Stimulated activated naive CD4-positive, alpha-beta T cell treated with Interleukin-2 at 50 U/mL for 16 hours (primary cell): ENCODE measurements at regions not wholly inside any gene's neighbourhood (a gene's known extent, or its start where the extent isn't known, plus 50 kb on each side); places are given as distances from the start of the nearest gene placed in this dataset.

Experiments used
- DNase-seq: peaks from one replicate; lab custom pipeline; 2025; lab: John Stamatoyannopoulos, UW

DNA sequence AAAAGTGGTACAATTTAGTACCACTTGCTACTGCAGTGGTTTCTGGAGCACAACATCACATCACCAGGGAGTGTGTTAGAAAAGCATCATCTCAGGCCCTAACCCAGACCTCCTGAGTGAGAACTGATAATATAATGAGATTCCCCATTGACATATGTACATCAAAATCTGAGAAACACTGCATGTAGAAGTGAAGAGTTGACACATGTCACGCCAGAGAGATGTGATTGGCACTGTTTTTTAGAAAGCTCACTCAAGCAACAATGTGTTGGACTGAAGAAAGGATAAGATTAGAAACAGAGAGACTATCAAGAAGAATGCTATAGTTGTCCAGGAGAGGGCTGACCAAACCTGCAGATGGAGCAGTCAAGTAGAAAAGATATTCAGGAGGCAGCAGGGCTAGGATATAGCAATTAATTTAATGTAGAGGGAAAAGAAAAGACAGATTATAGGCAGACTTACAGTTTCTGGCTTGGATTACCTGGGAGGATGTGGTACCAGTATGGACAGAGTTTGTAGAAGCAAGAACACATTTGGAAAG lies 324.4 kb upstream of the ADAMTSL1 start:
- DNase-seq: no peak

DNA sequence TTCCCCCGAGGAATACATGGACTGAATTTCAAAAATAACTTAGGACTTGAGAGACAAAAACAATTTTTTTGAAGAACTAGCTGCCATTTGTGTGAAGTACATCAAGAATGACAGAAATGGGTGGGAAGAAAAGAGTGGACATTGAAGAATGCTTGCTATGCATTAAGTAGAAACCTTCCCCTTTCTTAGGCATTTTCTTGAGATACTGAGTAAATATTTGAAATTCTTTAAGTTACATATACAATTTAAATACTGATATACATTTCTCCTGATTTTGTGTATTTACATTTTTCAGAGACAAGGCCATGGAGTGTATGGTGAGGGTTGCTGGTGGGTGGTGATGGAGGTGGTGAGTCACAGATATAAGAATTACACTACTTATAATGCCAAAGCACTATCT lies 319.3 kb upstream of the ADAMTSL1 start:
- no peak for DNase-seq

DNA sequence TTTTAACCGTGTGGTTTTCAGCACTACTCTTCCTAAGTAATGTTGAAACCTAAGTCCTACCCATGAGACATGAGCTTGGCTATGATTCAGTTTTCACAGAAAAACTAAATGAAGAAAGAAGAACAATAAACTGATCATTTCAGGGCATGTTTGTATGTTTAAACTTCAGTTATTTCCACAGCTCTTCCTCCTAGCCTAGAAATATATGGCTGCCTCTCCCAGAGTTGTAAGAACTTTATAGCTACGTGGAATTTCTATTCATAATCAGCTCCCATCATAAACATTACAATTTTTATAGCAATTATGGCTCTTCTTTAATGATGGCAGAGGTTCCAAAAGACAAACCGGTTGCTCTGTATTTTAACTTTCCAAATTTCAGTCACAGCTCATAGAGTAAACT lies 314.7 kb upstream of the ADAMTSL1 start:
- no peak for DNase-seq

DNA sequence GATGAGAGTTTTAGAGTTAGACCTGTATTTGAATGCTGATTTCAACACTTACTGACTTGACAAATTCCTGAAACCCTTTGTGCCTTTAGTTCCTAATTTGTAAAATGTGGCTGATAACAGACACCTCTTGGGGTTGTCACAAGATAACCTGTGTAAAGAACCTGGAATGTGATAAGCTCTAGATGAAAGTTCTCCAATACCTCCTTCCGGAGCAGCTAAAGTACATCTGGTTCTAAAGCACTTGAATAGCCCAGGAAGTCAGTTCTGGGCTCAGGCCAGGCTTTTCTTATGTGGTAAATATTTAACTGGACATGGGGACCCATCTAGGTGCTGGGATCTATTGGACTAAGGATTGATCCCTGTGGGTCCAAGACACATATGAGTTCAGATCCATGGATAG lies 310.8 kb upstream of the ADAMTSL1 start:
- DNase-seq: no peak

GRCh38 chr9:18167733-18168132 lies 306.2 kb upstream of the ADAMTSL1 start:
- DNase-seq: no peak

DNA sequence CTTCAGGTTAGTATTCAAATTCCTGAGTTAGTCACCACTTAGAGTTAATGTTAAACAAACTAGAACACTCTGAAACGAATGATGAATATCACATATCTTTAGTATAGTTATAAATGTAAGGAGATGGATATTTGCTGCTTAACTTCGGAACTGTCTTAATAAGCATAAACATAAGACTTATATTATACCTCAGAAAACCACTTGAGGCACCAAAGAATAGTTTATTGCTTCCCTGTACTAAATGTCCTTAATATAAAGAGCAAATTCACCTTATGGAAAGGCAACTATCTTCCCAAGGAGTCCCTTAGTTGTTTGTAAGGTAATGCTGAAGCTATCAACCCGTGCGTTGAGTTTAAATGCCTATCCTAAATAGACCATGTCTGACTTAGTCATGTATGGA lies 300.0 kb upstream of the ADAMTSL1 start:
- no peak for DNase-seq

DNA sequence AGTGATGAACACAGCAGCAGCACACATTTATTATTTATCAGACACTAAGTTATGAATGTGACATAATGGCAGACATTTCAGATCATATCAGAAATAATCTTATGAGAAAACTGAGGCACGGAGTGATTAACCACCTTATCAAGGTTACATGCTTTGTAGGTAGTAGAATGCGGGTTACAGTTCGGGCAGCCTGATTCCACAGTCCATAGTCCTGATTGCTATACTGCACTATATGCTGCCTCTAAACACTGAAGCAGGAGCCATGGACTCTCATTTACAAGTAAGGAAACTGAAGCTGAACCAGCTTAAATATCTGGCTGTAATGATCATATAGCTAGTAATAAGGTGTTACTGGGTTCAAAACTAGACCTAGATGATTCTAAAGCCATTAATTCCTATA lies 291.3 kb upstream of the ADAMTSL1 start:
- DNase-seq: no peak

- no peak for DNase-seq
Measured at GRCh38 chr9:18183974-18184373, 290.0 kb upstream of the ADAMTSL1 start.

- no peak for DNase-seq
Measured at GRCh38 chr9:18184401-18184800, 289.6 kb upstream of the ADAMTSL1 start.

- no peak for DNase-seq
Measured at GRCh38 chr9:18185196-18185595, 288.8 kb upstream of the ADAMTSL1 start.

DNA sequence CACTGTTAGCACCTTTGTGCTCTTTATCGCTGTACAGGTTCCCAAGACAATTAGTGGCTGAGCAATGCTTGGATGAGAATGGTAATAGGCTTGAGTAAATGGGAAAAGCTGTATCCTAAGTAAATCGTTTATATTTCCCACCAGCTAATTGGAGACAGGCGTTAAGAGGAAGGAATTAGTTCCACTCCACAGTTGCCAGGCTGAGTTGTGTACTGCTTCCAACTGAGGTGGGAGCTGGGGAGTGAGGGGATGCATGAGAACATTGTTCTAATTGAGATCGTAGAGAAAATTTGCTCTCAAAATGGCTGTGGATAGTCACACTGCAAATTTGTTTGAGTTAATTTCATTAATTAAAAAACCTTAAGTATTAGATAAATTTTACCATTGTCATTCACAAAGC lies 285.0 kb upstream of the ADAMTSL1 start:
- no peak for DNase-seq

- DNase-seq: no peak
Measured at GRCh38 chr9:18189871-18190670, 283.9 kb upstream of the ADAMTSL1 start.

DNA sequence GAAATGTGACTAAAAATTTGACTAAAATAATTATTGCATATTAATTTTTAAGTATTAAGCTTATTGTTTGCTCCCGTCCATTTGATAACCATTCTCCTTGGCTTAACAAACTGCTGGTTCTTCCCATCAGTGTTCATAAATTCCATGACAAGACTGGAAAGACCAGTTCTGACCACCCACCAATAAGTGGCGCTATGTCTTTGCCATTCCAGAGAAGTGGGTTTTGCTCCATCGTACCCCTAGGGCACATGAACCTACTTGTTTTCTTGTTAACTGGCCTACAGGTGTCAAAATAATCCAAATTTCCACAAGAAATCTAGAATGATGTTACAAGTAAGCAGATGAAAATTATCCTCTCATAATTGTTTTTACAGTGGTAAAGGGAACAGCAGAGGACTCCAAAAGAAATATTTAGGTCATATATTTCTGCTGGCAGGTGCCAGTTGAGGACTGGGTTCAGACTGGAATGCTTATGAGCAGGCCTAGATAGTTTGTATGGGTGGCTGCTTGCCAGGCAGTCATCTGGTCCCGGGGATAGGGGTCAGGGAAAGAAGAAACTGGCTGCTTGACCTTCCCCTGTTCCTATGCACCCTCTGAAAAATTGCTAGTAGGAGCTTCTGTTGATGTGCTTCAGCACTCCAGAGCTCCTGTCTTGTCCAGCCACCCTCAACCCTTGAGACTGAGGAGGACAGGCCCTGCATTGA lies 283.1 kb upstream of the ADAMTSL1 start:
- DNase-seq: no peak

GRCh38 chr9:18194316-18194715 lies 279.6 kb upstream of the ADAMTSL1 start:
- no peak for DNase-seq

DNA sequence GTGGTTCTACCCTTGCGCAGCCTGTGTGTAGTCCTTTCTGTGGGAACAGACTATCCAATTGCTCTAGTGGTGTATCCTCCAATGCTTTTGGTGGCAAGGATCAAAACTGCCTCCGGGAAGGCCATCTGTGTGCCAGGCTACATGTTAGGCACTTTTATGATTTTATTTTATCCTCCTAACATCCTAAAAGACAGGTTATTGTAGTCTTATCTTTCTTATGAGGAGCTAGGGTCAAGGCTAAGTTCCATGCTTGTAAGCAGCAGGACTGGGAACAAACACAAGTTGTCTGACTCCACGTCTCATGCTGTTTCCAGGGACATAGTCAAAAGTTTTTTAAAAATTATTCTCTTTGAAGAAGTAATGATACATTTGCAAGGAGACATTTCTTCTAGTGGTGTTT lies 278.7 kb upstream of the ADAMTSL1 start:
- DNase-seq: no peak

DNA sequence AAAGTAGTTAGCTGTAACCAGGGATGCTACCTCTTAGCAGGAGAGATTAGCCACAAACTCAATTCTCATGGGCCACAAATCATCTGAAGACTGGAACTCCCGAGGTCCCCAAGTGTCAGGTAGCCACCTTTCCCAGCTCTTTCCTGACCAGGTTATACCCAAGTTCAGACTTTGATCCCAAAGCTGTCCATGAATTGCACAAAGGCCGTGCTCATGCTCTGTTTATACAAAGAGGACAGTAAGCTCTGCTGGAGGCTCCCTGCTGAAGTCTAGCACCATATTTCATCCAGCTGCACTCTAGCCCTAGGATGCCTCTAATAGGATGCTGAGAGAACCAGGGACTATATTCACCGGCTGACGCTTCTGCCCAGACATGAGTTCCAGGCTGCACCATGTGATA lies 271.0 kb upstream of the ADAMTSL1 start:
- no peak for DNase-seq

DNA sequence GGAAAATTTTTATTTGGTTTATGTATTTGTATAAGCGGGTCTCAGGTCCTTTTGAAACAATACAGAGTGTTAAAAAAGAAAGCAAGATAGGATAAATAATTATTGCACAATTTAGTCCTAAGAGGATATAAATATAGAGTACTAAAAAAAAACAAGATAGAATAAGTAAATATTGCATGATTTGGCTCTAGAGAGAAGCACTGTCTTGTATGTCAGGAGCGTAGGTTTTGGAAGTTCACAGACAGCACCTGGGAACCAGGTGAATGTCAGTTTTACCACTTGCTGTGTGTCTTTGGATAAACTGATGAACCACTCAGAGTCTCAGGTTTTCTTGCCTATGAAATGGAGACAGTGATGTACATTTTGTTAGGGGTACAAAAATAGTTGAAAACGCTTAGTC lies 266.2 kb upstream of the ADAMTSL1 start:
- DNase-seq: no peak

DNA sequence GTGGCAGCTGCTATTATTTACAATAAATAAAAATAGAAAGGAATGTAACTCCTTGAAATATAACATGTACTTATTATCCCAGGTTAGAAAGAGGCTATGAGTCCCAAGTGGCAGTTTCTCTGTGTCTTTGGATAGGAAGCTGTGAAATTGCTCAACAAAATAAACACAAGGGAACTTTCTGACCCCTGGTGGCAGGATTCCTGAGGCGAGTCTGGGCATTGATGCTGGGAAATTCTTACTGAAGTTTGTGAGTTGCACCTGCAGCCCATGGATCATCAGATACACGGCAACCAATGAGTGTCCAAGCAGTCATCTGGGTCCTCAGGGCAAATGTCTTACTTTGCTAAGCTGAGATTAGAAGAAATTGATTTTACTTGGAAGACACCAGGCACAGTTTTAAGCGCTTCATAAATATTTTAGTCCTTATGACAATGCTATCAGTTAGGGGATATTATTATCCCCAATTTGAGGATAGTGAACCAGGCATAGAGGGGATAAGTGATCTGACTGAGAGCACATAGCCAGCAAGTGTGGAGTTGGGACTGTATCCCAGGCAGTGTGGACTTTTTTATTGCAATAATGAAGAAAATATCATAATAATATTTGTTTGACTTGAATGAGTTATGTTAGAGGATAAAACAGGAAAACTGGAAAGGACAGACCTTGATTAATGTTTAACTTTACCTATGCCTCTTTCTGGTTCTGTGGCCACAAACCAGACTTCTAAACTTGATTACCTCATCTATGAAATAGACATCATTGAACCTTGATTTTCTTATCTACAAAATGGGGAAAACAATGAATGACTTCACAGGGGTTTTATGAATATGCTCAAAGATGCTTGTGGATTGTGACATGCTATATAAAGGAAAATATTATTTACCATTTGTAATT lies 265.5 kb upstream of the ADAMTSL1 start:
- no peak for DNase-seq

DNA sequence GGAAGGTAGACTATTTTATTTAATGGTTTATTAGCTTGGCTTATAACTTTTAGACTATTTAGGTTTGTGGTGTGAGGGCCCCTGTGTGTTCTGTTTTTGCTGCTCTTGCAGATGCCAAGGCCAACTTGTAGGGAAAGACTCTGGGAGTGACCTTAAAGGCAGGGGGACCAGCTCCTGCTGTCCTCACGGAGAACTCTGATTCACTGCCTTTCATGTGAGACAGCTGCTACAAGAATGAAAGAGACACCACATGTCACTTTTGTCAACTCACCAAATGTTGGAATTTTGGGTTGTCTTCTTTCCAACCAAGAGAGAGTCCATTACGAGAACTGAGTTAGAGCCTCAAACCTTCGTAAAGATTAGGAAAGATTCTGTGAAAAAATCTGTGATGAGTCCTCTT lies 258.3 kb upstream of the ADAMTSL1 start:
- DNase-seq: no peak

GRCh38 chr9:18216376-18216775 lies 257.6 kb upstream of the ADAMTSL1 start:
- no peak for DNase-seq

- no peak for DNase-seq
Measured at GRCh38 chr9:18228101-18228500, 245.9 kb upstream of the ADAMTSL1 start.

GRCh38 chr9:18229992-18230676 lies 243.8 kb upstream of the ADAMTSL1 start:
- DNase-seq: no peak
